Peyer's patch (tissue), 4 donors: ENCODE measurements at regions not wholly inside any gene's neighbourhood (a gene's known extent, or its start where the extent isn't known, plus 50 kb on each side); places are given as distances from the start of the nearest gene placed in this dataset.

Experiments
- POLR2A ChIP-seq, 2 donors: fragments of 450-650 bp; IDR thresholded peaks; one replicate each; pipeline ENCODE4 v1.5.1; 2017; ENCODE audit warnings: antibody characterized with exemption in 2 of 2, mild to moderate bottlenecking in 2 of 2, moderate library complexity in 2 of 2
- TF ChIP-seq, protein P1 (sequence below), 6 experiments: fragments of 450-650 bp in 4 of 6; fragments of 200-600 bp in 2 of 6; sonication (generic) in 1 of 6; IDR thresholded peaks; one replicate each; pipeline ENCODE4 v1.5.1; 2017 to 2019; ENCODE audit warnings: antibody characterized with exemption in 6 of 6, mild to moderate bottlenecking in 3 of 6, moderate library complexity in 1 of 6

DNA sequence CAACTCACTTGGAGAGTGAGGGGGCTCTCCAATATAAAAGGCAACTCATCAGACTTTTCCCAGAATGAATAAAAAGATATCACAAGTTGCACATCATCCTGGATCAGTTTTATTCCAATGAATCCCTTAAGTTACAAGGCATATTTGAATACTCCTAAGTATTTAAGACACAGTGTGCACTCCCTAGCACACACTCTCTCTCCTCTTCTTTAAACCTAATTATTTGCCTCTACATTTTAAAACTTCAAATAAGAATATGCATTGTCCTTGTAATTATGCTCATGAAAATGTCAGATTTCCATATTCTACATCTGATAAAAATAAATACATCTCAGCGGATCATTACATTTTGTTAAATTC lies 273.6 kb downstream of the ADGB start:
- TF ChIP-seq, protein P1, sequence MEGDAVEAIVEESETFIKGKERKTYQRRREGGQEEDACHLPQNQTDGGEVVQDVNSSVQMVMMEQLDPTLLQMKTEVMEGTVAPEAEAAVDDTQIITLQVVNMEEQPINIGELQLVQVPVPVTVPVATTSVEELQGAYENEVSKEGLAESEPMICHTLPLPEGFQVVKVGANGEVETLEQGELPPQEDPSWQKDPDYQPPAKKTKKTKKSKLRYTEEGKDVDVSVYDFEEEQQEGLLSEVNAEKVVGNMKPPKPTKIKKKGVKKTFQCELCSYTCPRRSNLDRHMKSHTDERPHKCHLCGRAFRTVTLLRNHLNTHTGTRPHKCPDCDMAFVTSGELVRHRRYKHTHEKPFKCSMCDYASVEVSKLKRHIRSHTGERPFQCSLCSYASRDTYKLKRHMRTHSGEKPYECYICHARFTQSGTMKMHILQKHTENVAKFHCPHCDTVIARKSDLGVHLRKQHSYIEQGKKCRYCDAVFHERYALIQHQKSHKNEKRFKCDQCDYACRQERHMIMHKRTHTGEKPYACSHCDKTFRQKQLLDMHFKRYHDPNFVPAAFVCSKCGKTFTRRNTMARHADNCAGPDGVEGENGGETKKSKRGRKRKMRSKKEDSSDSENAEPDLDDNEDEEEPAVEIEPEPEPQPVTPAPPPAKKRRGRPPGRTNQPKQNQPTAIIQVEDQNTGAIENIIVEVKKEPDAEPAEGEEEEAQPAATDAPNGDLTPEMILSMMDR (IDR thresholded peaks at IDR 0.05) = no peak
- TF ChIP-seq POLR2A (IDR thresholded peaks at IDR 0.05) = no peak
